Stimulated activated naive CD8-positive, alpha-beta T cell treated with anti-CD3 and anti-CD28 coated beads, Interleukin-15, Interleukin-2, amounts not matched to agents 100 ng/mL and 50 ng/mL, for 24 hours (primary cell): ENCODE measurements at regions not wholly inside any gene's neighbourhood (a gene's known extent, or its start where the extent isn't known, plus 50 kb on each side); places are given as distances from the start of the nearest gene placed in this dataset.

ENCODE experiments used
- H3K27ac Mint-ChIP-seq: one replicate; pipeline ENCODE4 v1.8.0; 2021; ENCODE audit warnings: mild to moderate bottlenecking, mixed read lengths
- H3K27me3 Mint-ChIP-seq: one replicate; pipeline ENCODE4 v1.8.0; 2021; ENCODE audit warnings: mixed read lengths
- H3K36me3 Mint-ChIP-seq: one replicate; pipeline ENCODE4 v1.8.0; 2021; ENCODE audit warnings: low read depth, mixed read lengths
- H3K4me1 Mint-ChIP-seq: one replicate; pipeline ENCODE4 v1.8.0; 2021; ENCODE audit warnings: low read depth, mixed read lengths
- H3K4me3 Mint-ChIP-seq: one replicate; pipeline ENCODE4 v1.8.0; 2021; ENCODE audit warnings: mild to moderate bottlenecking, mixed read lengths
- H3K9me3 Mint-ChIP-seq: one replicate; pipeline ENCODE4 v1.8.0; 2021; ENCODE audit warnings: mixed read lengths

- Mint-ChIP-seq H3K4me3 (no peak overlapping the region), H3K4me1 (no peaks in the 10 kb centered on the region), H3K27me3 (no peaks in the 10 kb centered on the region), H3K27ac (no peak overlapping the region), H3K36me3 (no peaks in the 10 kb centered on the region), H3K9me3 (no peaks in the 10 kb centered on the region)
These were observed 207.1 kb downstream of the NUF2 start for GRCh38 chr1:163528710-163529348.

- no peak overlapping the region for H3K4me3 Mint-ChIP-seq
- no peak overlapping the region for H3K27ac Mint-ChIP-seq
- no peaks in the 10 kb centered on the region for H3K9me3 Mint-ChIP-seq
- H3K27me3 Mint-ChIP-seq, result no peaks in the 10 kb centered on the region
- no peaks in the 10 kb centered on the region for H3K36me3 Mint-ChIP-seq
- H3K4me1 Mint-ChIP-seq, result no peaks in the 10 kb centered on the region
These were observed 209.6 kb downstream of the NUF2 start for GRCh38 chr1:163531345-163531744.

- Mint-ChIP-seq H3K27ac (no peak overlapping the region), H3K4me3 (no peak overlapping the region), H3K27me3 (no peaks in the 10 kb centered on the region), H3K4me1 (no peaks in the 10 kb centered on the region), H3K9me3 (no peaks in the 10 kb centered on the region), H3K36me3 (no peaks in the 10 kb centered on the region)
These were observed 213.6 kb downstream of the NUF2 start for GRCh38 chr1:163535401-163535800.

- no peaks in the 10 kb centered on the region for H3K9me3 Mint-ChIP-seq
- no peak overlapping the region for H3K27ac Mint-ChIP-seq
- H3K27me3 Mint-ChIP-seq, result no peaks in the 10 kb centered on the region
- H3K36me3 Mint-ChIP-seq, result no peaks in the 10 kb centered on the region
- H3K4me3 Mint-ChIP-seq, result no peak overlapping the region
- no peaks in the 10 kb centered on the region for H3K4me1 Mint-ChIP-seq
These were observed 214.1 kb downstream of the NUF2 start for GRCh38 chr1:163535807-163536206.

GRCh38 chr1:163537809-163538208 is 216.1 kb downstream of the NUF2 start:
- H3K27me3 Mint-ChIP-seq, result no peaks in the 10 kb centered on the region
- H3K4me1 Mint-ChIP-seq, result no peaks in the 10 kb centered on the region
- no peaks in the 10 kb centered on the region for H3K36me3 Mint-ChIP-seq
- no peak overlapping the region for H3K4me3 Mint-ChIP-seq
- H3K27ac Mint-ChIP-seq, result no peak overlapping the region
- H3K9me3 Mint-ChIP-seq, result no peaks in the 10 kb centered on the region

- Mint-ChIP-seq H3K9me3 (no peaks in the 10 kb centered on the region), H3K4me1 (no peaks in the 10 kb centered on the region), H3K4me3 (no peak overlapping the region), H3K36me3 (no peaks in the 10 kb centered on the region), H3K27ac (no peak overlapping the region), H3K27me3 (no peaks in the 10 kb centered on the region)
These were observed 216.9 kb downstream of the NUF2 start for GRCh38 chr1:163538667-163539066.

- Mint-ChIP-seq H3K4me1 (no peaks in the 10 kb centered on the region), H3K27me3 (no peaks in the 10 kb centered on the region), H3K27ac (no peak overlapping the region), H3K36me3 (no peaks in the 10 kb centered on the region), H3K4me3 (no peak overlapping the region), H3K9me3 (no peaks in the 10 kb centered on the region)
These were observed 219.0 kb downstream of the NUF2 start for GRCh38 chr1:163540727-163541126.

GRCh38 chr1:163544441-163544840 is 222.7 kb downstream of the NUF2 start:
- Mint-ChIP-seq H3K9me3 (peaks cover 4% of the 10 kb centered on the region), H3K4me3 (no peak overlapping the region), H3K27ac (no peak overlapping the region), H3K36me3 (no peaks in the 10 kb centered on the region), H3K27me3 (no peaks in the 10 kb centered on the region), H3K4me1 (no peaks in the 10 kb centered on the region)

- H3K36me3 Mint-ChIP-seq, result no peaks in the 10 kb centered on the region
These were observed 236.4 kb downstream of the NUF2 start for GRCh38 chr1:163558162-163558561.

GRCh38 chr1:163561580-163562295 is 240.0 kb downstream of the NUF2 start:
- Mint-ChIP-seq H3K4me1 (no peaks in the 10 kb centered on the region), H3K36me3 (no peaks in the 10 kb centered on the region), H3K4me3 (no peak overlapping the region), H3K9me3 (no peaks in the 10 kb centered on the region), H3K27me3 (no peaks in the 10 kb centered on the region), H3K27ac (no peak overlapping the region)

More at GRCh38 chr1:163558162-163558561, 236.4 kb downstream of the NUF2 start:
- Mint-ChIP-seq H3K9me3 (peaks cover 8% of the 10 kb centered on the region), H3K27me3 (no peaks in the 10 kb centered on the region), H3K27ac (no peak overlapping the region), H3K4me1 (no peaks in the 10 kb centered on the region), H3K4me3 (no peak overlapping the region)

GRCh38 chr1:163562355-163562754 is 240.6 kb downstream of the NUF2 start:
- no peaks in the 10 kb centered on the region for H3K36me3 Mint-ChIP-seq
- no peaks in the 10 kb centered on the region for H3K4me1 Mint-ChIP-seq
- H3K27ac Mint-ChIP-seq, result no peak overlapping the region

GRCh38 chr1:163565166-163565565 is 243.4 kb downstream of the NUF2 start:
- Mint-ChIP-seq H3K36me3 (no peaks in the 10 kb centered on the region), H3K27me3 (no peaks in the 10 kb centered on the region), H3K4me3 (no peak overlapping the region), H3K4me1 (no peaks in the 10 kb centered on the region), H3K27ac (no peak overlapping the region), H3K9me3 (no peaks in the 10 kb centered on the region)

More at GRCh38 chr1:163562355-163562754, 240.6 kb downstream of the NUF2 start:
- no peaks in the 10 kb centered on the region for H3K9me3 Mint-ChIP-seq
- no peak overlapping the region for H3K4me3 Mint-ChIP-seq
- H3K27me3 Mint-ChIP-seq, result no peaks in the 10 kb centered on the region

- H3K4me3 Mint-ChIP-seq, result no peak overlapping the region
- no peaks in the 10 kb centered on the region for H3K27me3 Mint-ChIP-seq
- H3K9me3 Mint-ChIP-seq, result peaks cover 4% of the 10 kb centered on the region
- no peak overlapping the region for H3K27ac Mint-ChIP-seq
- H3K4me1 Mint-ChIP-seq, result no peaks in the 10 kb centered on the region
- H3K36me3 Mint-ChIP-seq, result no peaks in the 10 kb centered on the region
These were observed 248.3 kb downstream of the NUF2 start for GRCh38 chr1:163570071-163570470.

GRCh38 chr1:163571950-163572349 is 250.2 kb downstream of the NUF2 start:
- Mint-ChIP-seq H3K4me1 (no peaks in the 10 kb centered on the region), H3K9me3 (peaks cover 4% of the 10 kb centered on the region), H3K27me3 (no peaks in the 10 kb centered on the region), H3K4me3 (no peak overlapping the region), H3K36me3 (no peaks in the 10 kb centered on the region), H3K27ac (no peak overlapping the region)

GRCh38 chr1:163574119-163574518 is 252.4 kb downstream of the NUF2 start:
- Mint-ChIP-seq H3K27me3 (no peaks in the 10 kb centered on the region), H3K4me3 (no peak overlapping the region), H3K36me3 (no peaks in the 10 kb centered on the region), H3K4me1 (no peaks in the 10 kb centered on the region), H3K27ac (no peak overlapping the region), H3K9me3 (peaks cover 4% of the 10 kb centered on the region)

- Mint-ChIP-seq H3K4me1 (no peaks in the 10 kb centered on the region), H3K27ac (no peak overlapping the region), H3K9me3 (no peaks in the 10 kb centered on the region), H3K36me3 (no peaks in the 10 kb centered on the region), H3K4me3 (no peak overlapping the region), H3K27me3 (no peaks in the 10 kb centered on the region)
These were observed 259.2 kb downstream of the NUF2 start for GRCh38 chr1:163580926-163581325.
